ENCODE measurements at regions not wholly inside any gene's neighbourhood (a gene's known extent, or its start where the extent isn't known, plus 50 kb on each side); places are given as distances from the start of the nearest gene placed in this dataset.

DNA sequence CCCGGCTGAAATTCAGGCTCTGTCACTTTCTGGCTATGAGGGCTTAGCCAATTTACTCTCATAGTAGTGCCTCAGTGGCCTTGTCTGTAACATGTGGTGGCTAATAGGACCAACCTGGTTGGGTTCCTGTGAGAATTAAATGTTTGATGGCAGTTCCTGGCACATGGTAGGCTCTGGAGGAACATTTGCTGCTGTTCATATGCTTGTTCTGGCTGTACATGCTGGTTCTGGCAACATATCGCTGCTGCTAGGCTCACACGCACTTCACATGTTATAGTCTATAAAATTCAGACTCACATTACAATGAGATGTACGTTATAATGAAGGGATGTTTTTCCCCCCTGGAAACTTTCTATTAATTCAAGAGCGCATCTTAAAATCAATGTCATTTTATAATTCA is 417.7 kb upstream of the GYPC start:
- H3K27ac ChIP-seq (ENCODE audit: low read depth), result no peak overlapping the region
- Mint-ChIP-seq H3K36me3 (ENCODE audit: low read depth) (no peaks in the 10 kb centered on the region), H3K27me3 (ENCODE audit: insufficient read depth, low read depth, poor library complexity) (no peaks in the 10 kb centered on the region), H3K27ac (no peak overlapping the region), H3K9me3 (no peaks in the 10 kb centered on the region), H3K4me1 (no peaks in the 10 kb centered on the region), H3K4me3 (no peak overlapping the region)
- TF ChIP-seq STAT1 (IDR thresholded peaks at IDR 0.05; ENCODE audit: unreplicated experiment), result no peak
- TF ChIP-seq ZNF331 (CRISPR knock-in tag; IDR thresholded peaks at IDR 0.05; ENCODE audit: low read depth), result no peak
- TF ChIP-seq, protein P1, sequence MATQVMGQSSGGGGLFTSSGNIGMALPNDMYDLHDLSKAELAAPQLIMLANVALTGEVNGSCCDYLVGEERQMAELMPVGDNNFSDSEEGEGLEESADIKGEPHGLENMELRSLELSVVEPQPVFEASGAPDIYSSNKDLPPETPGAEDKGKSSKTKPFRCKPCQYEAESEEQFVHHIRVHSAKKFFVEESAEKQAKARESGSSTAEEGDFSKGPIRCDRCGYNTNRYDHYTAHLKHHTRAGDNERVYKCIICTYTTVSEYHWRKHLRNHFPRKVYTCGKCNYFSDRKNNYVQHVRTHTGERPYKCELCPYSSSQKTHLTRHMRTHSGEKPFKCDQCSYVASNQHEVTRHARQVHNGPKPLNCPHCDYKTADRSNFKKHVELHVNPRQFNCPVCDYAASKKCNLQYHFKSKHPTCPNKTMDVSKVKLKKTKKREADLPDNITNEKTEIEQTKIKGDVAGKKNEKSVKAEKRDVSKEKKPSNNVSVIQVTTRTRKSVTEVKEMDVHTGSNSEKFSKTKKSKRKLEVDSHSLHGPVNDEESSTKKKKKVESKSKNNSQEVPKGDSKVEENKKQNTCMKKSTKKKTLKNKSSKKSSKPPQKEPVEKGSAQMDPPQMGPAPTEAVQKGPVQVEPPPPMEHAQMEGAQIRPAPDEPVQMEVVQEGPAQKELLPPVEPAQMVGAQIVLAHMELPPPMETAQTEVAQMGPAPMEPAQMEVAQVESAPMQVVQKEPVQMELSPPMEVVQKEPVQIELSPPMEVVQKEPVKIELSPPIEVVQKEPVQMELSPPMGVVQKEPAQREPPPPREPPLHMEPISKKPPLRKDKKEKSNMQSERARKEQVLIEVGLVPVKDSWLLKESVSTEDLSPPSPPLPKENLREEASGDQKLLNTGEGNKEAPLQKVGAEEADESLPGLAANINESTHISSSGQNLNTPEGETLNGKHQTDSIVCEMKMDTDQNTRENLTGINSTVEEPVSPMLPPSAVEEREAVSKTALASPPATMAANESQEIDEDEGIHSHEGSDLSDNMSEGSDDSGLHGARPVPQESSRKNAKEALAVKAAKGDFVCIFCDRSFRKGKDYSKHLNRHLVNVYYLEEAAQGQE (IDR thresholded peaks at IDR 0.05; ENCODE audit: unreplicated experiment), result no peak
- TF ChIP-seq, protein P2, sequence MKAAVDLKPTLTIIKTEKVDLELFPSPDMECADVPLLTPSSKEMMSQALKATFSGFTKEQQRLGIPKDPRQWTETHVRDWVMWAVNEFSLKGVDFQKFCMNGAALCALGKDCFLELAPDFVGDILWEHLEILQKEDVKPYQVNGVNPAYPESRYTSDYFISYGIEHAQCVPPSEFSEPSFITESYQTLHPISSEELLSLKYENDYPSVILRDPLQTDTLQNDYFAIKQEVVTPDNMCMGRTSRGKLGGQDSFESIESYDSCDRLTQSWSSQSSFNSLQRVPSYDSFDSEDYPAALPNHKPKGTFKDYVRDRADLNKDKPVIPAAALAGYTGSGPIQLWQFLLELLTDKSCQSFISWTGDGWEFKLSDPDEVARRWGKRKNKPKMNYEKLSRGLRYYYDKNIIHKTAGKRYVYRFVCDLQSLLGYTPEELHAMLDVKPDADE (IDR thresholded peaks at IDR 0.05), result no peak
- TF ChIP-seq EZH2phosphoT487 (IDR thresholded peaks at IDR 0.05; ENCODE audit: unreplicated experiment), result no peak
- TF ChIP-seq POLR2AphosphoS5 (IDR thresholded peaks at IDR 0.05; ENCODE audit: low read depth), result no peak
- TF ChIP-seq, protein P3, sequence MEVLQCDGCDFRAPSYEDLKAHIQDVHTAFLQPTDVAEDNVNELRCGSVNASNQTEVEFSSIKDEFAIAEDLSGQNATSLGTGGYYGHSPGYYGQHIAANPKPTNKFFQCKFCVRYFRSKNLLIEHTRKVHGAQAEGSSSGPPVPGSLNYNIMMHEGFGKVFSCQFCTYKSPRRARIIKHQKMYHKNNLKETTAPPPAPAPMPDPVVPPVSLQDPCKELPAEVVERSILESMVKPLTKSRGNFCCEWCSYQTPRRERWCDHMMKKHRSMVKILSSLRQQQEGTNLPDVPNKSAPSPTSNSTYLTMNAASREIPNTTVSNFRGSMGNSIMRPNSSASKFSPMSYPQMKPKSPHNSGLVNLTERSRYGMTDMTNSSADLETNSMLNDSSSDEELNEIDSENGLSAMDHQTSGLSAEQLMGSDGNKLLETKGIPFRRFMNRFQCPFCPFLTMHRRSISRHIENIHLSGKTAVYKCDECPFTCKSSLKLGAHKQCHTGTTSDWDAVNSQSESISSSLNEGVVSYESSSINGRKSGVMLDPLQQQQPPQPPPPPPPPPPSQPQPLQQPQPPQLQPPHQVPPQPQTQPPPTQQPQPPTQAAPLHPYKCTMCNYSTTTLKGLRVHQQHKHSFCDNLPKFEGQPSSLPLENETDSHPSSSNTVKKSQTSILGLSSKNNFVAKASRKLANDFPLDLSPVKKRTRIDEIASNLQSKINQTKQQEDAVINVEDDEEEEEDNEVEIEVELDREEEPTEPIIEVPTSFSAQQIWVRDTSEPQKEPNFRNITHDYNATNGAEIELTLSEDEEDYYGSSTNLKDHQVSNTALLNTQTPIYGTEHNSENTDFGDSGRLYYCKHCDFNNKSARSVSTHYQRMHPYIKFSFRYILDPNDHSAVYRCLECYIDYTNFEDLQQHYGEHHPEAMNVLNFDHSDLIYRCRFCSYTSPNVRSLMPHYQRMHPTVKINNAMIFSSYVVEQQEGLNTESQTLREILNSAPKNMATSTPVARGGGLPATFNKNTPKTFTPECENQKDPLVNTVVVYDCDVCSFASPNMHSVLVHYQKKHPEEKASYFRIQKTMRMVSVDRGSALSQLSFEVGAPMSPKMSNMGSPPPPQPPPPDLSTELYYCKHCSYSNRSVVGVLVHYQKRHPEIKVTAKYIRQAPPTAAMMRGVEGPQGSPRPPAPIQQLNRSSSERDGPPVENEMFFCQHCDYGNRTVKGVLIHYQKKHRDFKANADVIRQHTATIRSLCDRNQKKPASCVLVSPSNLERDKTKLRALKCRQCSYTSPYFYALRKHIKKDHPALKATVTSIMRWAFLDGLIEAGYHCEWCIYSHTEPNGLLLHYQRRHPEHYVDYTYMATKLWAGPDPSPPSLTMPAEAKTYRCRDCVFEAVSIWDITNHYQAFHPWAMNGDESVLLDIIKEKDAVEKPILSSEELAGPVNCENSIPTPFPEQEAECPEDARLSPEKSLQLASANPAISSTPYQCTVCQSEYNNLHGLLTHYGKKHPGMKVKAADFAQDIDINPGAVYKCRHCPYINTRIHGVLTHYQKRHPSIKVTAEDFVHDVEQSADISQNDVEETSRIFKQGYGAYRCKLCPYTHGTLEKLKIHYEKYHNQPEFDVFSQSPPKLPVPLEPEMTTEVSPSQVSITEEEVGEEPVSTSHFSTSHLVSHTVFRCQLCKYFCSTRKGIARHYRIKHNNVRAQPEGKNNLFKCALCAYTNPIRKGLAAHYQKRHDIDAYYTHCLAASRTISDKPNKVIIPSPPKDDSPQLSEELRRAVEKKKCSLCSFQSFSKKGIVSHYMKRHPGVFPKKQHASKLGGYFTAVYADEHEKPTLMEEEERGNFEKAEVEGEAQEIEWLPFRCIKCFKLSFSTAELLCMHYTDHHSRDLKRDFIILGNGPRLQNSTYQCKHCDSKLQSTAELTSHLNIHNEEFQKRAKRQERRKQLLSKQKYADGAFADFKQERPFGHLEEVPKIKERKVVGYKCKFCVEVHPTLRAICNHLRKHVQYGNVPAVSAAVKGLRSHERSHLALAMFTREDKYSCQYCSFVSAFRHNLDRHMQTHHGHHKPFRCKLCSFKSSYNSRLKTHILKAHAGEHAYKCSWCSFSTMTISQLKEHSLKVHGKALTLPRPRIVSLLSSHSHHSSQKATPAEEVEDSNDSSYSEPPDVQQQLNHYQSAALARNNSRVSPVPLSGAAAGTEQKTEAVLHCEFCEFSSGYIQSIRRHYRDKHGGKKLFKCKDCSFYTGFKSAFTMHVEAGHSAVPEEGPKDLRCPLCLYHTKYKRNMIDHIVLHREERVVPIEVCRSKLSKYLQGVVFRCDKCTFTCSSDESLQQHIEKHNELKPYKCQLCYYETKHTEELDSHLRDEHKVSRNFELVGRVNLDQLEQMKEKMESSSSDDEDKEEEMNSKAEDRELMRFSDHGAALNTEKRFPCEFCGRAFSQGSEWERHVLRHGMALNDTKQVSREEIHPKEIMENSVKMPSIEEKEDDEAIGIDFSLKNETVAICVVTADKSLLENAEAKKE (CRISPR knock-in tag; IDR thresholded peaks at IDR 0.05), result no peak
- TF ChIP-seq, protein P4, sequence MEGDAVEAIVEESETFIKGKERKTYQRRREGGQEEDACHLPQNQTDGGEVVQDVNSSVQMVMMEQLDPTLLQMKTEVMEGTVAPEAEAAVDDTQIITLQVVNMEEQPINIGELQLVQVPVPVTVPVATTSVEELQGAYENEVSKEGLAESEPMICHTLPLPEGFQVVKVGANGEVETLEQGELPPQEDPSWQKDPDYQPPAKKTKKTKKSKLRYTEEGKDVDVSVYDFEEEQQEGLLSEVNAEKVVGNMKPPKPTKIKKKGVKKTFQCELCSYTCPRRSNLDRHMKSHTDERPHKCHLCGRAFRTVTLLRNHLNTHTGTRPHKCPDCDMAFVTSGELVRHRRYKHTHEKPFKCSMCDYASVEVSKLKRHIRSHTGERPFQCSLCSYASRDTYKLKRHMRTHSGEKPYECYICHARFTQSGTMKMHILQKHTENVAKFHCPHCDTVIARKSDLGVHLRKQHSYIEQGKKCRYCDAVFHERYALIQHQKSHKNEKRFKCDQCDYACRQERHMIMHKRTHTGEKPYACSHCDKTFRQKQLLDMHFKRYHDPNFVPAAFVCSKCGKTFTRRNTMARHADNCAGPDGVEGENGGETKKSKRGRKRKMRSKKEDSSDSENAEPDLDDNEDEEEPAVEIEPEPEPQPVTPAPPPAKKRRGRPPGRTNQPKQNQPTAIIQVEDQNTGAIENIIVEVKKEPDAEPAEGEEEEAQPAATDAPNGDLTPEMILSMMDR (conservative IDR thresholded peaks at IDR 0.05; ENCODE audit: low read depth in 2 of 2), result no peak
- no peak for TF ChIP-seq ZNF114 (CRISPR knock-in tag; IDR thresholded peaks at IDR 0.05)
- no peaks in the 10 kb centered on the region for H4K20me1 ChIP-seq (replicated peaks; ENCODE audit: insufficient read depth)
- no peak for ATAC-seq
- DNase-seq (ENCODE audit: low spot score), result no peak
- no peaks in the 10 kb centered on the region for H3K79me2 ChIP-seq (replicated peaks; ENCODE audit: insufficient read depth)
- H3K4me2 ChIP-seq, result no peak overlapping the region
- no peaks in the 10 kb centered on the region for H3K9me2 ChIP-seq (ENCODE audit: insufficient read depth)
- H3K4me1 ChIP-seq (ENCODE audit: insufficient read depth), result no peaks in the 10 kb centered on the region
- no peaks in the 10 kb centered on the region for H3K27me3 ChIP-seq (ENCODE audit: insufficient read depth)
- no peak overlapping the region for H3K4me3 ChIP-seq
- no peak overlapping the region for H2AFZ ChIP-seq
- no peaks in the 10 kb centered on the region for H3K36me3 ChIP-seq (ENCODE audit: insufficient read depth)
- no peaks in the 10 kb centered on the region for H3F3A ChIP-seq (replicated peaks; ENCODE audit: low read depth)
